Endothelial cell of umbilical vein (primary cell): ENCODE measurements at regions not wholly inside any gene's neighbourhood (a gene's known extent, or its start where the extent isn't known, plus 50 kb on each side); places are given as distances from the start of the nearest gene placed in this dataset.

Source experiments
- BruUV-seq: library from RNA; stranded (reverse); fragments of 400-500 nt; replicated peaks from 2 replicates; lab custom pipeline; 2021; lab: Mats Ljungman, UMichigan
- CTCF ChIA-PET: fragments of 300-600, 350-600 bp; sonication (Branson Sonifier 250); formaldehyde crosslinking; loops from one replicate; lab custom pipeline; 2021; ENCODE audit warnings: antibody characterized with exemption, inconsistent platforms; lab: Charles Lee
- POLR2A ChIA-PET: fragments of 300-600, 350-600 bp; sonication (Branson Sonifier 250); formaldehyde crosslinking; loops from one replicate; lab custom pipeline; 2021; ENCODE audit warnings: antibody characterized with exemption, inconsistent platforms; lab: Charles Lee
- DNase-seq: peaks from one replicate; pipeline ENCODE4 v3.0.0-alpha.2; 2011; ENCODE audit warnings: low read depth, low spot score
- FAIRE-seq: peaks from 2 replicates; lab custom pipeline; 2011; peaks lifted over from hg19 to GRCh38; lab: Jason Lieb, UNC
- H2AFZ ChIP-seq: 2 replicates; pipeline ENCODE4 v1.6.0; 2012; ENCODE audit warnings: low read depth, low read length, control low read depth, inconsistent platforms
- H3K27ac ChIP-seq: 2 replicates; pipeline ENCODE4 v1.5.1; 2011; ENCODE audit warnings: low read depth, mild to moderate bottlenecking, control low read depth, low read length, moderate library complexity; ENCODE audit not compliant: insufficient read depth
- H3K27me3 ChIP-seq, 2 experiments: 2 replicates each; pipeline versions ENCODE4 v1.6.0 to v1.6.1; 2011; ENCODE audit warnings: low read length in 2 of 2, mixed read lengths in 1 of 2; ENCODE audit not compliant: control insufficient read depth in 2 of 2, insufficient read depth in 2 of 2
- H3K36me3 ChIP-seq, 2 experiments: 2 replicates in 1 of 2; 3 replicates in 1 of 2; pipeline ENCODE4 v1.5.1; 2011; ENCODE audit warnings: low read length in 2 of 2, mild to moderate bottlenecking in 1 of 2, moderate library complexity in 1 of 2; ENCODE audit not compliant: control insufficient read depth in 2 of 2, insufficient read depth in 2 of 2; ENCODE audit errors: extremely low read depth in 1 of 2
- H3K4me1 ChIP-seq: 3 replicates; pipeline ENCODE4 v1.5.1; 2011; ENCODE audit warnings: mild to moderate bottlenecking, low read length; ENCODE audit not compliant: control insufficient read depth, insufficient read depth; ENCODE audit errors: extremely low read depth
- H3K4me2 ChIP-seq: 2 replicates; pipeline ENCODE4 v1.6.1; 2011; ENCODE audit warnings: low read length, control low read depth, mixed read lengths; ENCODE audit not compliant: insufficient read depth
- H3K4me3 ChIP-seq, 3 experiments: fragments of 200-600 bp in 1 of 3; sonication (generic), shearing (Covaris generic) in 1 of 3; replicated peaks in 1 of 3; 2 replicates each; pipeline ENCODE4 v1.5.1; 2011 to 2016; ENCODE audit warnings: control low read depth in 3 of 3, low read length in 3 of 3, mild to moderate bottlenecking in 2 of 3, inconsistent platforms in 1 of 3, low read depth in 1 of 3, moderate library complexity in 1 of 3; ENCODE audit not compliant: insufficient read depth in 1 of 3
- H3K79me2 ChIP-seq: 2 replicates; pipeline ENCODE4 v1.6.0; 2012; ENCODE audit warnings: low read length, inconsistent platforms; ENCODE audit not compliant: control insufficient read depth, insufficient read depth
- H3K9ac ChIP-seq: replicated peaks from 2 replicates; pipeline ENCODE3; 2011; ENCODE audit warnings: low read length, control low read depth; ENCODE audit not compliant: insufficient read depth; ENCODE audit errors: extremely low read depth
- H3K9me1 ChIP-seq: replicated peaks from 3 replicates; pipeline ENCODE4 v1.6.0; 2011; ENCODE audit warnings: mild to moderate bottlenecking, low read length; ENCODE audit not compliant: control insufficient read depth, insufficient read depth; ENCODE audit errors: extremely low read depth
- H3K9me3 ChIP-seq: replicated peaks from 2 replicates; pipeline ENCODE4 v1.5.1; 2012; ENCODE audit warnings: low read length, inconsistent platforms; ENCODE audit not compliant: control insufficient read depth, insufficient read depth
- H4K20me1 ChIP-seq: replicated peaks from 2 replicates; pipeline ENCODE3; 2011; ENCODE audit warnings: mild to moderate bottlenecking, low read length; ENCODE audit not compliant: control insufficient read depth, insufficient read depth; ENCODE audit errors: extremely low read depth
- EZH2 ChIP-seq: IDR thresholded peaks from 2 replicates; pipeline ENCODE4 v1.6.1; 2012; ENCODE audit warnings: borderline replicate concordance, low read depth, mild to moderate bottlenecking, moderate library complexity, low read length, inconsistent platforms; ENCODE audit not compliant: severe bottlenecking
- FOS ChIP-seq: IDR thresholded peaks from 2 replicates; pipeline ENCODE4 v1.6.1; 2011; ENCODE audit warnings: mild to moderate bottlenecking, low read length, moderate library complexity, borderline replicate concordance; ENCODE audit not compliant: insufficient read depth
- JUN ChIP-seq: IDR thresholded peaks from 2 replicates; pipeline ENCODE4 v1.6.1; 2011; ENCODE audit warnings: borderline replicate concordance, low read depth; ENCODE audit not compliant: insufficient read length, insufficient read depth
- MYC ChIP-seq: IDR thresholded peaks from one replicate; pipeline ENCODE4 v1.6.1; 2011; ENCODE audit warnings: mild to moderate bottlenecking, low read depth, low read length
- POLR2A ChIP-seq: IDR thresholded peaks from 2 replicates; pipeline ENCODE4 v1.6.1; 2012; ENCODE audit warnings: low read depth, mild to moderate bottlenecking, control low read depth, low read length
- dilution Hi-C: fragments of 300-500 bp; cut with MboI; formaldehyde crosslinking; loops from one replicate; pipeline ENCODE4 v1.15.0; 2019; ENCODE audit warnings: low sequenced_read_pairs; ENCODE audit not compliant: extremely low pct_ligation_motif_present
- intact Hi-C: fragments of 100-400 bp; cut with micrococcal nuclease; formaldehyde crosslinking; loops from one replicate; pipeline ENCODE4 v1.10.0; 2022
- TF ChIP-seq, protein P1 (sequence below): IDR thresholded peaks from 2 replicates; pipeline ENCODE4 v1.6.1; 2011; ENCODE audit not compliant: insufficient read depth, insufficient read length
- TF ChIP-seq, protein P2 (sequence below), 2 donors: IDR thresholded peaks; 1 replicate in 1 of 2; 2 replicates in 1 of 2; pipeline ENCODE4 v1.5.1; 2011; ENCODE audit warnings: low read length in 2 of 2, mild to moderate bottlenecking in 2 of 2, moderate library complexity in 2 of 2, control low read depth in 1 of 2, inconsistent platforms in 1 of 2, low read depth in 1 of 2; ENCODE audit not compliant: insufficient read depth in 1 of 2; ENCODE audit errors: extremely low read depth in 1 of 2

DNA sequence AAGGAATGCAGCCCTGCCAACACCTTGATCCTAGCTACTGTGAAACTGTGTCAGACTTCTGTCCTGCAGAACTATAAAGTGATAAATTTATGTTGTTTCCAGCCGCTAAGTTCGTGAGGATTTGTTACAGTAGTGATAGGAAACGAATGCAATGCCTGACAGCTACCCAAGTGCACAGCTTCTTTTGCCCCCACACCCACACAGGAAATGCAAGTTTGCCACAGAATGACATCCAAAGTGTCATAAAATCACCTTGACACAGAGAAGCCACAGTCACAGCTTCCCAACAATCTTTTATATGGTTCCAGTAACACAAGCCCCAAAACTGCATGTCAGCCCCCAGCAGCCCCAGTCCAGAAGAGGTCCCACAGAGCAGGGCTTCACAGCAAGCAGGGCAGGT is 216.9 kb upstream of the S100G start:
- dilution Hi-C loops = no loop called here

More for the DNA sequence above, 216.9 kb upstream of the S100G start:
- H3K36me3 ChIP-seq = no peaks in the 10 kb centered on the region
- FAIRE-seq = no peak
- H3K9ac ChIP-seq = no peak overlapping the region
- intact Hi-C loops = no loop called here
- no peak overlapping the region for H3K4me2 ChIP-seq
- no peak overlapping the region for H3K4me3 ChIP-seq
- no peak overlapping the region for H3K27ac ChIP-seq
- POLR2A ChIA-PET = no interaction called here
- H2AFZ ChIP-seq = no peak overlapping the region
- DNase-seq = no peak
- TF ChIP-seq, protein P1, sequence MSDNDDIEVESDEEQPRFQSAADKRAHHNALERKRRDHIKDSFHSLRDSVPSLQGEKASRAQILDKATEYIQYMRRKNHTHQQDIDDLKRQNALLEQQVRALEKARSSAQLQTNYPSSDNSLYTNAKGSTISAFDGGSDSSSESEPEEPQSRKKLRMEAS = no peak
- TF ChIP-seq EZH2 (no peak), JUN (no peak), MYC (no peak), FOS (no peak), POLR2A (no peak)
- TF ChIP-seq, protein P2, sequence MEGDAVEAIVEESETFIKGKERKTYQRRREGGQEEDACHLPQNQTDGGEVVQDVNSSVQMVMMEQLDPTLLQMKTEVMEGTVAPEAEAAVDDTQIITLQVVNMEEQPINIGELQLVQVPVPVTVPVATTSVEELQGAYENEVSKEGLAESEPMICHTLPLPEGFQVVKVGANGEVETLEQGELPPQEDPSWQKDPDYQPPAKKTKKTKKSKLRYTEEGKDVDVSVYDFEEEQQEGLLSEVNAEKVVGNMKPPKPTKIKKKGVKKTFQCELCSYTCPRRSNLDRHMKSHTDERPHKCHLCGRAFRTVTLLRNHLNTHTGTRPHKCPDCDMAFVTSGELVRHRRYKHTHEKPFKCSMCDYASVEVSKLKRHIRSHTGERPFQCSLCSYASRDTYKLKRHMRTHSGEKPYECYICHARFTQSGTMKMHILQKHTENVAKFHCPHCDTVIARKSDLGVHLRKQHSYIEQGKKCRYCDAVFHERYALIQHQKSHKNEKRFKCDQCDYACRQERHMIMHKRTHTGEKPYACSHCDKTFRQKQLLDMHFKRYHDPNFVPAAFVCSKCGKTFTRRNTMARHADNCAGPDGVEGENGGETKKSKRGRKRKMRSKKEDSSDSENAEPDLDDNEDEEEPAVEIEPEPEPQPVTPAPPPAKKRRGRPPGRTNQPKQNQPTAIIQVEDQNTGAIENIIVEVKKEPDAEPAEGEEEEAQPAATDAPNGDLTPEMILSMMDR (IDR thresholded peaks at IDR 0.05; ENCODE audit: extremely low read depth in 1 of 2, insufficient read depth in 1 of 2, low read depth in 1 of 2, low read length in 2 of 2) = no peak
- CTCF ChIA-PET = interaction anchor here (1.1 to 1.5 kb wide), 2 partner anchors 12 to 237 kb away, joined by 3 to 7 read pairs; no protein-coding TSS in a partner anchor
- H3K27me3 ChIP-seq = no peaks in the 10 kb centered on the region
- H3K4me1 ChIP-seq = no peaks in the 10 kb centered on the region
- no peaks in the 10 kb centered on the region for H4K20me1 ChIP-seq
- no peaks in the 10 kb centered on the region for H3K9me1 ChIP-seq
- H3K79me2 ChIP-seq = no peaks in the 10 kb centered on the region
- no peaks in the 10 kb centered on the region for H3K9me3 ChIP-seq
- no TSS peak for BruUV-seq
